HG02610 (cell line): ENCODE measurements at regions not wholly inside any gene's neighbourhood (a gene's known extent, or its start where the extent isn't known, plus 50 kb on each side); places are given as distances from the start of the nearest gene placed in this dataset.
"Not testable (repeated sequence)": the region's sequence is repeated elsewhere in the genome, so short reads cannot be mapped to it uniquely, and the experiment has no call there.

Experiments used
- ATAC-seq: cut with Tn5 transposase; IDR thresholded peaks from one replicate; pipeline ENCODE4 v1.9.1; 2021; ENCODE audit warnings: mild to moderate bottlenecking, moderate library complexity; ENCODE audit not compliant: unreplicated experiment

DNA sequence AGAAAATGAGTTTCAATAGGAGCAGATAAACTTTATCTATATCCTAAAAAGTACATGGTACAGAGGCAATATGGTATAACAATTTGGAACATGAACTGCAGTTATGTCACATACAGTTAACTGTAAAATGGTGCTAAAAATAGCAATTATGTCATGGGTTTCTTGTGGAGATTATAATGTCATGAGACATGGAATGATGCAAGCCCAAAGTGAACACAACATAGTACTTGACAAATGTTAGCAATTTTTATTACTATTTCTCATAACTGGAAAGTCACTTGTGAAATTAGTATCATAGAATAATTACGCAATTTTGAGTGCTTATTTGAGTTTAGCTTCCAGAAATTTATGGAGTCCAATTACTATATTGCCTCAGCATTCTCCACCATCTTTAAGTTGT lies 1263.4 kb downstream of the DSC3 start:
- ATAC-seq: no peak

DNA sequence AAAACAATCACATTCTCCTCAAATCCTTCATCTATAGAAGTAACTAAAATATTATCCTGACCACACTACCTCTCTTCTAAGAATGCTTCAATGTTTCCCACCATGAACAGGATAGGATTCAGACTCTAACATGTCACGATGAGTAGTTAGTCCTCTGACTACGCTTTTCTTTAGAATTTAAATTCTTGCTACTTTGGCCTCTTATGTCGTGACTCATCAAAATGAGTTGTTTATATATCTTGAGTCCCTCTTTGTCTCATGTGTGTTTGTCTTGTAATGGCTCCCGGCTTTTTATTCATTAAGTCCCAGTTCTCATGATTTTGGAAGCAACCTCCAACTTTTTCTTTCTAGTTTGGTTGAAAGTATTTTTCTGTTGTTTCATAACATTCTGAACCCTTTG lies 1289.2 kb downstream of the DSC3 start:
- no peak for ATAC-seq

DNA sequence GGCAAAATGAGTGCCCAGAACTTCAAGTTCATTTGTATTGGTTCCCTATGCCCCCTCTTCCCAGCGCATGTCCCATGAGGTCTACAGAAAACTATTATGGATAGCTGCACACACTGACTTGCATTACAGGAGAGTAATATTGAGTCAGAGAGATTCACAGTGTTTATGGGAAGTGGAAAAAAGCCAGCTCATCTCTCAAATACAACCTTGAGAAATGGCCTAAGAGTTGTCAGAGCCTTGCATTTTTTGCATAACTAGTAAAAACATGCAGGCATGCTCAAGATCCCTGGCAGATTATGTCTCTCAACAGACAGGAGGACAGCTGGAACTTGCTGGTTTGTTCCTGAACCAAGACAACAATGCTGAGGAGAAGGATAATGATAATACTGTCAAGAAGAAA lies 1292.8 kb downstream of the DSC3 start:
- no peak for ATAC-seq

DNA sequence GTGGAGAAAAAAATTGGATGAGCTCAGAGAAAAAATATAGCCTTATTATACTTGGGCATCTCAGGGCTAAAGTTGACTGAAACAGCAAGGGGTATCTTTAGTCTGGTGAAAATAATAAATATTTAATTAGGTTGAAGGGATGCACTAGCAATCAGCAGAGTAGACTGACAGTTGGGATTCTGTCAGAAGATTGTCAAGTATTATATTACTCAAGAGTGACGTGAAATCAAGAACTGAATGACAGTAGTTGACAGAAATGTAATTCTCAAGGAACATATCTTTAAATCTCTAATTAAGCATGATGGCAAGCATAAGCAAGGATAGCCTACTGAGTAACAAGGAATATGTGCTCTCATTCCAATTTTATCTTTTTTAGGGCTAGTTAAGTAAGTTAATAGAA lies 1301.1 kb downstream of the DSC3 start:
- ATAC-seq: no peak

DNA sequence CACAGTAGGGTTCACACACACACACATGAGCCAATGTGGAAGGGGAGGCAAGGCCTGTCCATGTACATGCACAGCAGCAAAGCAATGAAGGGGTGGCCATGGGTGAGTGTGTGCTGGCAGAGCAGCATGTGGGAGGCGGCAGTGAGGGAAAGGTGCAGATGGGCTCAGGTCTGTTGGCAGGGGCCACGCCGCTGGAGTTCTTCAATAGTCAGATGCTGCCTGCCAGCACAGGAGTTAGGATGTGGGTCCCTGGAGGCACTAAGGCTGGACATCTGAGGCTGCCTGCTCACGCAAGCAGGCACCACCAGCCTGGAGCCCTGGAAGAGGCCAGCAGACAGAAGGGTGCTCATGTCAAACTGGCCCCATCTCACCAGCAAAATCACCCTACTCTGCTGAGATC lies 1304.9 kb downstream of the DSC3 start:
- ATAC-seq: no peak

DNA sequence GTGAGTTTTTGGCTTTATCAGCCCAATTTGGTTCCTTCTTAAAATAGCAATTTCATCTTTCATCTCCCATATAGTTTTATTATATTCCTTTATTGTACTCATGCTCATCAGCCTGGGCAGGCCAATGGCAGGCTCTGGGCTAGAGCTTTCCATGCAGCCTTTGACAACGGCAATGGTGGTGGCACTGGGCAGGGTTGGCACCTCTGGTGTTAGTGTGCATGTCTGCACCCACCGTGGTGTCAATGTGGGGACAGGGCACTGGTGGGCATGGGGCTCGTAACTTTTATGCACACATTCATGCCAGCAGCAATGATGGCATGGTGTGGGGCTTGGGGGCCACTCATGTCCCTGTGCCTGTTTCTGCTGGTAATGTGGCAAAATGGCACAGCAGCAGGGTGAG lies 1305.4 kb downstream of the DSC3 start:
- no peak for ATAC-seq

DNA sequence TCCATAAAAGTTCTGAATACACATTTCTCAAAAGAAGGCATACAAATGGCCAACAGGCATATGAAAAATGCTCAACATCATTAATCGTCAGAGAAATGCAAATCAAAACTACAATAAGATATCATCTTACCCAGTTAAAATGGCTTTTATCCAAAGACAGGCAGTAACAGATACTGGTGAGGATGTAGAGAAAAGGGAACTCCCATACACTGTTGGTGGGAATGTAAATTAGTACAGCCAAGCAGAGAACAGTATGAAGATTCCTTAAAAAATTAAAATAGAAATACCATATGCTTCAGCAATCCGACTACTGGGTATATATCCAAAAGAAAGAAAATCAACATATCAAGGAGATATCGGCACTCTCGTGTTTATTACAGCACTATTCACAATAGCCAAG lies 1312.5 kb downstream of the DSC3 start:
- no peak for ATAC-seq

DNA sequence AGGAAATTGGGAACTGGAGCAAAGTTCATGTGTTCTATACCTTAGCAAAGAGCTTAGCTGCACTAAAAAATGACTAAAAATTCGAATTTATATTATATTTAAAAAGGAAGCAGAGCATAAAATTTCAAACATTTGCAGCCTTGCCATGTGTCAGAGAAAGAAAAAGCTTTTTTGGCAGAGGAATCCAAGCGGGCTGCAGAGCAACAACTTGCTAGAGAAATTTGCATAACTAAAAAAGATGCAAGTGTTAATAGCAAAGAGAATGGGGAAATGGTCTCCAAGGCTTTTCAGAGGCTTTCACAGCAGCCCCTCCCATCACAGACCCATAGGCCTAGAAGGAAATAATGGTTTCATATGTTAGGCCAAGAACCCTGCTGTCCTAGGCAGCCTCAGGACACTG lies 1315.9 kb downstream of the DSC3 start:
- ATAC-seq: no peak

DNA sequence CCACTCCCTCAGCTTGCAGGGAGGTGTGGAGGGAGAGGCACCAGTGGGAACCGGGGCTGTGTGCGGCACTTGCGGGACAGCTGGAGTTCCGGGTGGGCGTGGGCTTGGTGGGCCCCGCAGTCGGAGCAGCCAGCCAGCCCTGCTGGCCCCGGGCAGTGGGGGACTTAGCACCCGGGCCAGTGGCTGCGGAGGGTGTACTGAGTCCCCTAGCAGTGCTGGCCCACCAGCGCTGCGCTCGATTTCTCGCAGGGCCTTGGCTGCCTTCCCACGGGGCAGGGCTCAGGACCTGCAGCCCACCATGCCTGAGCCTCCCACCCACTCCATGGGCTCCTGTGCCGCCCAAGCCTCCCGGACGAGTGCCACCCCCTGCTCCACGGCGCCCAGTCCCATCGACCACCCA lies 1319.1 kb downstream of the DSC3 start:
- ATAC-seq: not testable (repeated sequence)

DNA sequence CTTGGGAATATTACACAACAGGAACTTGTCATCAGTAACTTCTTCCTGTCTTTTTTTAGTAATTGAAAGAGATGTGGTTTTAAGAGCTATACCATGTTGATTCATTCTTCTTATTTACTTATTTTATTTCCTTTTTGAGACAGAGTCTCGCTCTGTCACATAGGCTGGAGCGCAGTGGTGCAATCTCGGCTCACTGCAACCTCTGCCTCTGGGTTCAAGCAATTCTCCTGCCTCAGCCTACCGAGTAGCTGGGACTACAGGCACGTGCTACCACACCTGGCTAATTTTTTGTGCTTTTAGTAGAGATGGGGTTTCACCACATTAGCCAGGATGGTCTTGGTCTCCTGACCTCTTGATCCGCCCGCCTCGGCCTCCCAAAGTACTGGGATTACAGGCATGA lies 1326.6 kb downstream of the DSC3 start:
- ATAC-seq: not testable (repeated sequence)

DNA sequence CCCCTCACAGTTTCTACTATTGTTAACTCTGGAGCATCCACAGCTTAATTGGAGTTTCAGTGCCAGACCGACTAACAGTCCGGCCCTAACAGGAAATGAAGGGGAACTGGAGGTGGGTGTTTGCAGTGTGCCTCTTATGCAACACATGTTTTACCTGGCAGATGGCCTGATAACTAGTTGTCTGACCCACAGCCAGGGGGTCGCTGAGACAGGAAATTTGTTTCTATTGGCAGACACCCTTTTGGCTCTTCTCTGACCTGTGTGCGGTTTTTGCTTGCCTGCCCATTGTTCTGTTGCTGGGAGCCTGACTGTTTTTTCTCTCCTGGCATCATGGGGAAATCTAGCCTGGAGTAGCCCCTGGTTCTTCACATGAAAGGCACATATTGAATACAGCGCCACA lies 1329.8 kb downstream of the DSC3 start:
- ATAC-seq: no peak

DNA sequence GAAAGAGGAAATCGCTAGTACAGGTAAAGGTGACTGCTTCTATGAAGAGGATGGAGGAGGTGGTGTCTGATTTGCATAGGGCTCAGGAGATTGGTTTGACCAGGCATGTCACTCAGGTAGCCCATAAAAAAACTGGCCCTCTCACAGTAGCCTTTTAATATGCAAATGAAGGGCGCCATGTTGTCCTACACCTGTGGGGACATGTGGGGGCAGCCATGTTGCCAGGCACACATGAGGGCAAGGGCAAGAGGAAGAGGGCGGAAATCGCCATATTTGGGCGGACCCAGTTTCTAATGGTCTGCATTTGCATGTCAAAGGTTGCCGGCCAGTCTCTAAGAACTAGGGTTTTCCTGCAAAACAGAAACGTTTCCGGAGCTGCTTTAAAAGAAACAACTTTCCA lies 1330.6 kb downstream of the DSC3 start:
- ATAC-seq: no peak

DNA sequence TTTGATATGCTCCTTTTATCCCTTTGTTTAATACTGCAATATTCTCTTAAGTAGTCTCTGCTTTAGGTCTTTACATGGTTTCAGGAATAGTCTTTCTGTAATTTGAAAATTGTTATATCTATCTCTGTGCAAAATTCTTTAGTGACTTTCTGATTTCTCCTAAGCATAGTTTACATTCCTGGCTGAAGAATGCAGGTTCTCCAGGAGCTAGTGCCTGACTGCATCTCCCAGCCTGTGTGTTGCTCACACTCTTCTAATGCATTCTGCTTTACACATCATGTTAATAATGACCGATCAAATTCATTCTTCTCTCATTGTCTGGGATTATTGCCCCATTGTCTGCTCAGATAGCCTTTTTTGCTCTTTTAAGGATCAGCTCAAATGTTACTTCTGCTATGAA lies 1349.2 kb downstream of the DSC3 start:
- no peak for ATAC-seq

DNA sequence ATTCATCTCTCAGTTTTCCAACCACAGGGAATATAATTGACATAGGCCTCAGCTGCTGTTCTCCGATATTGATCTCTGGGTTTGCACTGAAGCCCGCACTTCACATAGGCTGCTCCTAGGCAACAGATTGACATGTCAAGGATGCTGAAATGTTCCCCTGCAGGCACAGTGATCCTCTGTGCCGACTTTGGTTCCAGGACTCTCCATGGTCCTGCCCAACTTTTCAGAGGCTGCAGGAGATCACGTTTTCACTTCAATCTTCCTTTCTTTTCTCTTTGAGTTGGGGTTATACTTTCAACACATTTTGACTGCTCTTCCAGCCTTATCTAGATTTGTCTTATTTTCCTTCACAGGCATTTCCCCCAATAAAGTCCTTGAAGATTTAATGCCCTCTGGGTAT lies 1361.0 kb downstream of the DSC3 start:
- no peak for ATAC-seq

DNA sequence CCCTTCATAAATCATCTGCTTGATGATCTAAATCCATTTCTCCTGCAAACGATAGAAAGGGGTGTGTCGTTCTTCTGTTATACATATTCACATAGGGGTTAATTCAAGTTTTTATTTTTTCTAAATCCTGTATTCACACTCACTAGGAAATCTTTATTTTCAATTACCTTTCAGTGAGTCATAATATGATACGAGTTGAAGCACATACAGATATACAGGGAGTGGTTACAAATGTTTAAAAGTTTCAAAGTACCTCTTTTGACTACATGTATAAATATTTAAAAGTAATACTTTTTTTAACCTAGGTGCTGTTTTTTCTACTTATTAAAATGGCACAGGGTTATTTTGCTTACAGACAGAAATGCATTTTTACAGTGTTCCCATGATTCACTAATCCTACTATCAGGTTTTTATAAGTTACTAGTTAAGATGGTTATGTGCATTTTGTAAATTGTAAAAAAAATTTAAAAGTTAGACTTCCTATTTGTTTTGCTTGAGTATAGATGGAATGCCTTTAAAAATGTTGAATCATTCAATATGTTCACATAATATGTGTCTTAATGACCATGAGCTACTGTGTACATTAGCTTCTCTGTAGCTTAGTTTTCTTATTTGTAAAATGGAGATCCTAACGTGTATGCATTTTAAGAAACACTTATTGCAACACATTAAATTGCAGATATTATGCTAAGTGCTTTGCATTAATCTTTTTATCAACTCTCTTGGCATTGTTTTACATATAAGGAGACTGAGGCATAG lies 1378.1 kb downstream of the DSC3 start:
- ATAC-seq: no peak

DNA sequence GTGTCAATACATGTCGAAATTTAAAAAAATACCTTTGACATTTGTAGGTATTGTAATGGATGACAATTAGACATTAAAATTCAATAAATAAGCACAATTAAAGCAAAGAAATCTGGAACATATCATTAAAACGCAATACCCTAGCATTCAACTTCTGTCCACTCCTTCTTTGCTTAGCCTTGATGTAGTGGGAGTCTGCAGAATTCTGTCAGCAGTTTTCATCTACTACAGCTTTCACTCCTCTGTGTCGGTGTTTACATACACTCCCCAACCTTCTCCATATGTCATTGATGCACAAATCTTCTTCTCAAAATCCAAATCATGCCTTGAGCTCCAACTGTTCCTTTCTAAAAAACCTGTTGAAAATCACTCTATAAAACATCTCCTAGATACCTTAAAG lies 1380.6 kb downstream of the DSC3 start:
- ATAC-seq: no peak

DNA sequence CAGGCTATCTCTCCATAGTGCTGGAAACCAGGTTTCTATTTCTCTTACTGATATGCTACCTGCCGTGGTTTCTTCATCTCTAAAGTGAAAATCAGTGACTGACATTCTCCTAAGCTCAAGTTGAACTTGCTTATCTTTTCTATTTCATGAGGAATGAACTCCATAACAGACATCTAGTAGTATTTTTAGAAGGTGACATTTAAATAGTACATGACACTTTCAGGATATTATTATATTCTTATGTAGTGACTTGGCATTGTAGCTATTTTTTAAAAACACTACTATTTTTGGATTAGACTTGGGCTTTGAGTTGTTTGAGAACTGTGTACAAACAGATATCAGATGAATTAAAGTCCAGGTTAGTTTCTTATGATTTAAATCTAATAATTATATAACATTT lies 1381.8 kb downstream of the DSC3 start:
- no peak for ATAC-seq

DNA sequence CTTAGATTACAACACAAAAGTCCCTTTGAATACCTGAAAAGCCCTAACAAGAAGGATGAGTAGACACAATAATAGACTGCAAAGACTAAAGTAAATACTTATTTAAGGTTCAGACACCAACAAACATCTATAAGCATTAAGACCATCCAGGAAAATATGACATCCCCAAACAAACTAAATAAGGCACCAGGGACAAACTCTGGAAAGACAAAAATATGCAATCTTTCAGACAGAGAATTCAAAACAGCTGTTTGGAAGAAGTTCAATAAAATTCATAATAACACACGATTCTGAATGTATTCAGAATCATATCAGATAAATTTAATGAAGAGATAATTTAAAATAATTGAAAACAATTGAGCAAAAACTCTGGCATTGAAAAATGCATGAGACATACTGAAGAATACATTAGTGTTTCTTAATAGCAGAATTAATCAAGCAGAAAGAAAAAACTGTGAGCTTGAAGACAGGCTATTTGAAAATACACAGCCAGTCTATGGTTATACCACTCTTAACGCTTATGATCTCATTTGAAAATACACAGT lies 1388.8 kb downstream of the DSC3 start:
- no peak for ATAC-seq

DNA sequence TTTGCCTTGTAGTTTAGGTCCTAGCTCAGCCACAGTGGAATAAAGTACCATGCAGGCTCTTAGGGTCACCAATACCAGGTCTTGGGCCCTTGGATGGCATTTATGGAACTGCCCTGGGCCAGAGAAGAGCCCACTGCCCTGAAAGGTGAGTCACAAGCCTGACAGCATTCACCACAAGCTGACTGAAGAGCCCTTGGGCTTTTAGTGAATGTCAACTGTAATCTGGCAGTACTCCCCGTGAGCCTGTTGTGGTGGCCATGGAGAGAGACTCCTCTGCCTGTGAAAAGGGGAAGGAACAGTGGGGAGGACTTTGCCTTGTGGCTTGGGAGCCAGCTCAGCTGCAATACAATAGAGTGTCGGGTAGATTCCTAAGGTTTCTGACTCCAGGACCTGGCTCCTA lies 1389.7 kb downstream of the DSC3 start:
- ATAC-seq: no peak

DNA sequence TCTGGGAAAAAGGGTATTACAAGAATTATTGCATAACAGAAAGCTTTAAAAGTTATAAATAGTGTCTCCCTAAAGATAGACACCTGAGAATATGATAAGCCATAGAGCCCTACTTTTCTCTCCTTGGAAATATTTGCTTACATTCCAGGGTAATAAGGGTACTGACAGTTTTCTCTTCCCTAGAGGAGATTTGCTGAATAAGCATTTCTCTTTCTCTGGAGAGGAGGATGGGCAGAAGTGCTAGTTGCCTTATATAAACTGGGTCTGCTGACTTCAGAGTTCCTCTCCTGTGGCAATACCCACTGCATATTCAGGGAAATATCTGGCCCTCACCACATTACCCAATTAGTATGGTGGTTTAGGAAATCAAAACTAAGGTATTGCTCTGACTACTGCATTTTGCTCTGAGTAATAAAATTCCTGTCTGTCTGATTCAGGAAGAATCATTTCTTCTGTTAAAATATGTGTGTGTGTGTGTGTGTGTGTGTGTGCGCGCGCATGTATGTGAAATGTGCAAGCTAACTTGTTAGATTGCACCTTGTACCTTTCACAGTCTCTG lies 1391.3 kb downstream of the DSC3 start:
- no peak for ATAC-seq

DNA sequence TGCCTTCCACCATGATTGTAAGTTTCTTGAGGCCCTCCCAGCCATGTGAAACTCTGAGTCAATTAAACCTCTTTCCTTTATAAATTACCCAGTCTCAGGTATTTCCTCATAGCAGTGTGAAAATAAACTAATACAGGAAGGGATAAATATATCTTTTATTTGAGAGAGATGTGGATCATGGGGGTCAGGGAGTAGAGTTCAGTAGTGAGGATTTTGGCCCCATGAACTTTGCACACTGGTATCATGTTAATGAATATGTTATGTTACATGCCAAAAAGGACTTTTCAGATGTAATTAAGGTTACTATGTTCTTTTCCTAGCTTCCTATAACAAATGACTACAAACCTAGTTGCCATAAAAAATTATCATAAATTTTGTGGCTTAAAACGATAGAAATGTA lies 1393.7 kb downstream of the DSC3 start:
- no peak for ATAC-seq

DNA sequence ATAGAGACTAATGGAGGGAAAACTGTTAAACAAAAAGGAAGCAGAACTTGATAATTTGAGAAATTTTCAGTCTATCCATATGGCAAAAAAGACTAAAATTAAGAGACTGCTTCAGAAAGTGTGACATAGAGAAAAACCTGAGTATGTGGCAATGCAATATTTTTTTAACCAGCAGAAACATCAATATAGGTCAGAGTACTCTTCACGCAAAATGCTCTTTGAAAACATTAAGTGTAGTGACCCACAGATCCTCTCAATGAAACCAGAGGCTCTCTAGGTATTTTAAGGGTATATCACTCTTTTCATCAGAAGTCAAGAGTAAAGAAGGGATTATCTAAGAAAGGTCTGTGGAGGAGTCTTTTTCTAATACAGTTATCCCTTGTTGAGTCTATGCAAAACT lies 1394.8 kb downstream of the DSC3 start:
- ATAC-seq: no peak

DNA sequence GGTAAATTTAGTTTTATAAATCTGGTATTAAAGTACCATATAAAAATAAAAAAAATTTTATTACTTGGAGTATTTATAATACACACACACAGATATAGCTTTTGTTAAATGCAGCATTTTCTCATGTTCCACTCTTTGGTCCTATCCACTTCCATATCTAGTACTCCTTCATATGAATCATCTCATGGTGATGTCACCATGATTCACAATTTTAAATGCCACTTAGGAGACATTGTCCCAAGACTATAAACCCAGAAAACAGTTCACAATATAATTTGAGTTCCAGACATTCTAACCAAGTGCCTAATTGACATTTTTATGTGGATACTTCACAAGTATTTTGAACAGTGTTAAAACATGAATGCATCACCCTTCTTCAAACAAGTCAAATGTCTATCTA lies 1398.3 kb downstream of the DSC3 start:
- ATAC-seq: no peak
